Motor neuron (in vitro differentiated cells): ENCODE measurements at regions not wholly inside any gene's neighbourhood (a gene's known extent, or its start where the extent isn't known, plus 50 kb on each side); places are given as distances from the start of the nearest gene placed in this dataset.

Experiments
- ATAC-seq, 8 experiments: fragments of 200-7000 bp; cut with Tn5 transposase; replicated peaks in 6 of 8; 2 replicates each; pipeline ENCODE4 v1.8.0; 2021; ENCODE audit warnings: mild to moderate bottlenecking in 8 of 8, moderate library complexity in 8 of 8
- H3K27ac ChIP-seq, 2 donors: fragments of 250-450 bp; sonication (Bioruptor Pico); 2 replicates each; pipeline ENCODE4 v1.9.0; 2021; ENCODE audit warnings: antibody characterized with exemption in 2 of 2, mild to moderate bottlenecking in 2 of 2, moderate library complexity in 1 of 2
- H3K4me1 ChIP-seq, 2 donors: fragments of 250-450 bp; sonication (Bioruptor Pico); replicated peaks in 1 of 2; 2 replicates each; pipeline ENCODE4 v1.6.1; 2021; ENCODE audit warnings: antibody characterized with exemption in 2 of 2, mild to moderate bottlenecking in 2 of 2, moderate library complexity in 1 of 2
- H3K4me3 ChIP-seq, 5 donors: fragments of 250-450 bp; sonication (Bioruptor Pico); 2 replicates each; pipeline ENCODE4 v1.9.0; 2021; ENCODE audit warnings: antibody characterized with exemption in 5 of 5, mild to moderate bottlenecking in 5 of 5, moderate library complexity in 4 of 5
- WGBS, 10 experiments: fragments of 450-650 bp; shearing (Covaris generic); methylation state at CpG; one replicate each; pipeline ENCODE4 v1.0.0; 2022; 5-methylcytosine and 5-hydroxymethylcytosine counted together
- in situ Hi-C, 9 experiments: fragments of 400-800 bp; cut with MboI; loops; one replicate each; pipeline ENCODE4 v1.15.0; 2021; ENCODE audit warnings: low sequenced_read_pairs in 9 of 9, low pct_unique_long_range_greater_than_20kb in 2 of 9; ENCODE audit not compliant: unreplicated experiment in 9 of 9

DNA sequence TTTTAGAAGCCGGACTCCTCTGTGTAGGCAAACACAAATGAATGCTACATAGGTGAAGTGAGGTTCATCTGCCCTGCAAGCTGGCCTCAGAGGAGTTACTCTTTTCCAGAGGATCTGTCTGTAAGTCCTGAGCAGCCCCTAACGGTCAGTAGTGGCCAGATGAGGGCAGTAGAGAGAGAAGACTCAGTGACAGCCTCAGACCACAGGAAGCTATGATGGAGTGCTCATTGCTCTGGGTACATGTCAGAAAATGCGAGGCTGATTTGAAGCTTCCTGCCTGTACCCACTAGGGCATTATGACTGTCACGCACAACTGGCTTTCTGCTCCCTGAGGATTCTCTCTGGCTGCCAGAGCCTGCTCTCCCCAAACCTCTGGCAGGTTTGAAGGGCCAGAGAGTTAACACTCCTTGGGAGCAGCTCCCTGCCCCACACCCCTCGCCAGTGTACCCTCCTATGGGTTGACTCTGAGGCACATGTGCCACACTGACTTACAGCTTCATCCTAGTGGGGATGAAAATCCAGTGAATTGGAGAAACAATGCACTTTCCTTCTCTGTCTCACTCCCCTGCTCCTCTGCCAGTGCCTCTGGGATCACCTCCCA lies 141.5 kb downstream of the GABRG2 start:
- WGBS, 10 experiments, result 0 to 100% (median 65%) methylated on average over 1 to 5 of the region's 5 CpGs; no CpG with 5 or more reads in 2 of the 10 experiments
- Histone ChIP-seq H3K4me1 (no peaks in the 10 kb centered on the region), H3K27ac (no peak overlapping the region), H3K4me3 (no peak overlapping the region)
- in situ Hi-C loops, result no loop called here
- peak; percentile 53 to 96 (median 78) for ATAC-seq

DNA sequence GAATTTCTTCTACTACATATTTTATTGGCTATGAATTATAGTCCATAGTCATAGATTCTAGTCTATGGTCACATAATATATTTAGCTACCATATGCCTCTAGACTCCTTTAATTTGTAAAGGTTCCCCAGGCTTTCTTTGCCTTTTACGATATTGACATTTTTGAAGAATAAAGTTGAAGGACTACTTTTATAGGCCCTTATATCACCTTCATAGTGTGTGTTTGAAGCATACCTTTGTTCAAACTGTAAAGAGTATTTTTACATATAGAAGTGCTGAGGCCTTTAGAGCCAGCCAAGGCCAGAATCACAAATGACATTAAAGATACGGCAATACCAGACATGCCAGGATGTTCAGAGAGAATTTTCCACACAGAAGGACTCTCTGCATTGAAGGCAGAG lies 147.0 kb downstream of the GABRG2 start:
- WGBS, 10 experiments, result 6 to 100% (median 80%) methylated on average over 1 to 2 of the region's 2 CpGs; no CpG with 5 or more reads in 1 of the 10 experiments
- H3K4me3 ChIP-seq, result no peak overlapping the region
- H3K27ac ChIP-seq, result no peak overlapping the region
- in situ Hi-C loops, result no loop called here
- H3K4me1 ChIP-seq, result no peaks in the 10 kb centered on the region
- ATAC-seq, result no peak

- ATAC-seq, result no peak
- WGBS, 10 experiments, result 43 to 100% (median 65%) methylated on average over 1 of the region's 1 CpG; no CpG with 5 or more reads in 6 of the 10 experiments
- in situ Hi-C loops, result no loop called here
- Histone ChIP-seq H3K4me3 (no peak overlapping the region), H3K27ac (no peak overlapping the region), H3K4me1 (no peaks in the 10 kb centered on the region)
Observed at GRCh38 chr5:162217037-162217436, 149.5 kb downstream of the GABRG2 start.

- no peak for ATAC-seq
- in situ Hi-C loops, result no loop called here
- Histone ChIP-seq H3K27ac (no peak overlapping the region), H3K4me1 (no peaks in the 10 kb centered on the region), H3K4me3 (no peak overlapping the region)
Observed at GRCh38 chr5:162221910-162222309, 154.3 kb downstream of the GABRG2 start.

GRCh38 chr5:162227075-162227474 lies 159.5 kb downstream of the GABRG2 start:
- 0 to 94% (median 50%) methylated on average over 1 to 2 of the region's 2 CpGs; no CpG with 5 or more reads in 6 of the 10 experiments for WGBS, 10 experiments
- in situ Hi-C loops, result no loop called here
- H3K27ac ChIP-seq, result no peak overlapping the region
- H3K4me1 ChIP-seq, result no peaks in the 10 kb centered on the region
- no peak for ATAC-seq
- H3K4me3 ChIP-seq, result no peak overlapping the region

GRCh38 chr5:162230348-162230747 lies 162.8 kb downstream of the GABRG2 start:
- ATAC-seq, result no peak
- Histone ChIP-seq H3K4me3 (no peak overlapping the region), H3K27ac (no peak overlapping the region), H3K4me1 (no peaks in the 10 kb centered on the region)
- 17 to 100% (median 85%) methylated on average over 1 to 3 of the region's 3 CpGs; no CpG with 5 or more reads in 1 of the 10 experiments for WGBS, 10 experiments
- in situ Hi-C loops, result no loop called here

GRCh38 chr5:162231522-162231921 lies 163.9 kb downstream of the GABRG2 start:
- Histone ChIP-seq H3K27ac (no peak overlapping the region), H3K4me3 (no peak overlapping the region), H3K4me1 (no peaks in the 10 kb centered on the region)
- in situ Hi-C loops, result no loop called here
- ATAC-seq, result peak in 1 of 8 experiments; percentile 26
- 0 to 69% (median 57%) methylated on average over 1 of the region's 1 CpG; no CpG with 5 or more reads in 3 of the 10 experiments for WGBS, 10 experiments

DNA sequence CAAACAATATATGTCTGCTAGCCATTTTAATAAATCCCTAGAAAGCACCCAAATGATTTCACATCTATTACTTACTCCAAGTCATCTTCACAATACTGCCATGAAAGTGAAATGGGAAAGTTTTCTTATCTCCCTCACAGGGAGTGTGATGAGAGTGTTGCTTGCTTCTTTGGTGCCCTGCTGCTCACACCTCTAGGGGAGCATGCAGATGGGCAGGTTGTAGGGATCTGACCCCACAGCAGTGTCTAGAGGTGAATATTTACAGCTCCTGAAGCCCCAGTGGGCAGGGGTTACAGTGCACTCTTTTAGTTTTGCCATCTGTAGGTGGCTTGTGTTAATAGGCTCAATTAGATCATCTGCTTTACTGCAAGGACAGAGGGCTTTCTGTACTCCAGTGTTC lies 173.2 kb downstream of the GABRG2 start:
- no peak overlapping the region for H3K27ac ChIP-seq
- in situ Hi-C loops, result no loop called here
- no peak for ATAC-seq
- H3K4me1 ChIP-seq, result no peaks in the 10 kb centered on the region
- H3K4me3 ChIP-seq, result no peak overlapping the region

DNA sequence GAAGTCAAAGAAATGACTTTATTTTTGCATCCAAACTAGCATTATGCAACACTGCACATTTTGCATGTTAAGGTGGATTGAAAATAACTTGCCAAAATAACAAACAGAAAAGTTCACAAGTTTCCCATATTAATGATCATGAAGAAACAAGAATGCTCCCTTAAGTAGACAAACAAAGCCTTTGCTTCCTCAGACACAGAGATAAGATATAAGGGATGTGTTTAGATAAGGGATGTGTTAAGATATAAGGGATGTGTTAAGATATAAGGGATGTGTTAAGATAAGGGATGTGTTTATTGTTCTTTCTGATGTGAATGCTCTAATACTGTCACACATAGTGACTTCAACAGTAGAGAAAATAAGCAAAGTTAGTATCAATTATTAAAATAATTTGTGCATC lies 174.8 kb downstream of the GABRG2 start:
- no peak for ATAC-seq
- H3K4me1 ChIP-seq, result no peaks in the 10 kb centered on the region
- in situ Hi-C loops, result no loop called here
- H3K4me3 ChIP-seq, result no peak overlapping the region
- H3K27ac ChIP-seq, result no peak overlapping the region

GRCh38 chr5:162243651-162244050 lies 176.1 kb downstream of the GABRG2 start:
- Histone ChIP-seq H3K27ac (no peak overlapping the region), H3K4me1 (no peaks in the 10 kb centered on the region), H3K4me3 (no peak overlapping the region)
- in situ Hi-C loops, result no loop called here
- ATAC-seq, result no peak
- 7 to 94% (median 82%) methylated on average over 2 to 3 of the region's 3 CpGs; no CpG with 5 or more reads in 1 of the 10 experiments for WGBS, 10 experiments

DNA sequence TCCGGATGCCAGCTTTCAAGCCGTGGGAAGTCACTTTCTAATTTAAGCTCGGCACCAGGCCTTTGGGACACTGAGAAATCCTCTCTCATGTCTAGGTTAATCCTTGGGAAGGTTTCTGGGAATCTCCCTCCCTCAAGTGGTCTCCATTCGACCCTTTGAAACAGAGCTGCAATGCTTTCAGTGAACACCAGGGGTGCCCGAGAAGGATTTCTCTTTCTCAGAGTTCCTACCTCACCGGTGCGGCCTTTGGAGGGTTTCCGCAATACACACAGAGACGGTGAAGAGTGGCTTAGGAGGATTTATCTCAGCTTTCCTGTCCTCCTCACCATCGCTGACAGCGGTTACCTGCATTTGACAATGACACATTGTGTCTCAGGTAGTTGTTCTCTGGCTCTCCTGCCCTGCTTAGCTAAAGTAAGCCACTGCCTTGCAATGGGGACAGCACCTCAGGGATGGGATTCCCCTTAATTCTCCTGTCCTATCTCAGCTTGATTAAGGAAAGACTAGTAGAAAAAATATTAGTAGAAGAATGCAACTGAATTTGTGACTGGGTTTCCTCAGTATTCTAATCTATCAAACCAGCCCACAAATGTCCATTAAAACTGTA lies 180.6 kb downstream of the GABRG2 start:
- H3K4me1 ChIP-seq, result no peaks in the 10 kb centered on the region
- H3K4me3 ChIP-seq, result no peak overlapping the region
- 0 to 92% (median 87%) methylated on average over 1 to 10 of the region's 11 CpGs; no CpG with 5 or more reads in 1 of the 10 experiments for WGBS, 10 experiments
- ATAC-seq, result peak in 1 of 8 experiments; percentile 47
- H3K27ac ChIP-seq, result no peak overlapping the region
- in situ Hi-C loops, result no loop called here

DNA sequence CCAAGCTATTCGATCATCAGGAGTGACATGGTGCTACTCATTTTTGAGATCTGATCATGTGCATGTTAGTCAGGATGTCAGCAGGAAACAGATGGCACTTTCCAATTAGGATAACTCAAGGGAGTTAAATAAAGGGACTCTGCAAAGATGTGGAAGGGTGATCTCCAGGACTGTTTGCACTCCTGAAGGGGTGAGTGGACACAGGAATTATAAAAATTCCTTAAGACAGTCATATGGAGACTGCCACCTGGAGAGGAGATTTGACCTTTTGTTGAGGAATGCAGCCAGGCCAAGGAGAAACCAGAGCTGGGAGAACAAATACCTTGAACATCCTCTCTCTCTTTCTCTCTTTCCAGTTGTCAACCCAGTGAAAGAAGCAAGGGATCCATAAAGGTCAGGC lies 189.1 kb downstream of the GABRG2 start:
- no peak overlapping the region for H3K4me3 ChIP-seq
- no peaks in the 10 kb centered on the region for H3K4me1 ChIP-seq
- in situ Hi-C loops, result no loop called here
- WGBS, 10 experiments, result 80% methylated on average over 1 of the region's 1 CpG; no CpG with 5 or more reads in 9 of the 10 experiments
- no peak overlapping the region for H3K27ac ChIP-seq
- ATAC-seq, result no peak

- Histone ChIP-seq H3K4me1 (no peaks in the 10 kb centered on the region), H3K27ac (no peak overlapping the region), H3K4me3 (no peak overlapping the region)
- in situ Hi-C loops, result no loop called here
- 9 to 100% (median 94%) methylated on average over 2 to 11 of the region's 12 CpGs; no CpG with 5 or more reads in 1 of the 10 experiments for WGBS, 10 experiments
- no peak for ATAC-seq
Observed at GRCh38 chr5:162268694-162269481, 201.3 kb downstream of the GABRG2 start.
